ENCODE measurements at regions not wholly inside any gene's neighbourhood (a gene's known extent, or its start where the extent isn't known, plus 50 kb on each side); places are given as distances from the start of the nearest gene placed in this dataset.

DNA sequence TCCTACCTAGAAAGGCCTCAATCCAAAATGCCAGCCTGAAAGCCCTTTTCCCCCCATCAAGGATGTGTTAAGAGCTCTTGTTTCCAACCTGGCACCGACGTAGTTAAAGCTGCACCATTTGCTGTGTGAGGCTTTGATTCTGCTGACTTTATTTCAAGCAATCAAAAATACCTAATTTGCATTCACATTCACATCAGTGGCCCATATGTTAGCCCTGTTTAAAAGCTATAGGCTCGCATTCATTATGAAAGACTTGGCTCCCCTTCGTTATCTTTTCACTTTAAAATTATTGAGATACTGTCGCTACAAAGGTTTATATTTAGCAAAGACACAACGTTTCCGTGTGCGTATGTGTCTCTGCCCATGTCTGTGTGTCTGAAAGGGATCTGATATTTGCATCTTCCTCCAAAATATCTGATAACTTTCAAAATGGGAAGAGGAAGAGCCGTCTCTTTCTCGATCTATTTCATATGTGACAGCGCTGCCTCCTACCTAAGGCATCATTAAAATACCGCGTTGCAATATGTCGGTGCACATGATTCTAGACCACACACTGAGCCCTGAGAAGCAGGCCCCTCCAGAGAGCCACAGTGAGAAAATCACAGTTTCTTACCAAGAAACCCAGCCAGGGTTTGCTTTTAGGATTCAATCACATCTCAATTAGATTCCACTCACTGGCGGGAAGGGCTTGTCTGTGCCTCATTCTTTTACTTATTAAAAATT is 57.1 kb upstream of the ITPRID1 start:
- DNase-seq (ENCODE audit: low spot score): no peak

DNA sequence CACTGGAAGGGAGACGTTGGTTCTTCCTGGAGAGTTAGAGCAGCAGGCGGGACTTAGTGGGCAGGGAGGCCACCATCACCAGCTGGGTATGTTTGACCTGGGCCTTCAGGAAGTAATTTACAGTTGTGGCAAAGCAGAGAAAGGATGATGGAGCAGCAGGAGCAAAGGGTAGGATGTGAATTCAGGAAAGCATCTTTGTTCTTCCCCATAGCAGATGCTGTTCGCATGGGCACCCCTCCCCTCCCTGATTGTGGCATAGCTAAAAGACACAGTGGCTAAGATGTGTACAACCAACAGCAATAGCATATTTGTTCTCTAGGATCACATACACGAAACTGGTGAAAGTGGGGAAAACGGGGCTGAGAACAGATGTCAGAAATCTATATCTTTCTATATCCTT is 56.3 kb upstream of the ITPRID1 start:
- no peak for DNase-seq (ENCODE audit: low spot score)

DNA sequence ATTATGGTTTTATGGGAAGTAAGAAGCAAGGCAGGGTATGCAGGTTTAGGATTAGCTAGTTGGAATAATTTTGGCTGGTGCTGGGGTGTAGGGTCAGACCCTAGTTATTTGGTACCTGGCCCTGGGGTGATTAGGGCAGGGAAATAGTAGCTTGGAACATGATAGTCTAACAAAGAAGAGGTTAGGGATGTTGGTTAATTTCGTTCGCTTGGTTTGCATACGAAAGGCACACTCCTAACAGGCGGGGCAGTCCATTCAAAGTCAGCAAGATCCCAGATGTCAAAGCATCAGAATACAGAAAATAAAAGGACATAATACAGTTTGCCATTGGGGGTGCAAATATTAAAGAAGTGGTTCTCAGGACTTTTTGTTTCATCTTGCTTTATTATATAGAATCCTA is 55.7 kb upstream of the ITPRID1 start:
- DNase-seq (ENCODE audit: low spot score): no peak

DNA sequence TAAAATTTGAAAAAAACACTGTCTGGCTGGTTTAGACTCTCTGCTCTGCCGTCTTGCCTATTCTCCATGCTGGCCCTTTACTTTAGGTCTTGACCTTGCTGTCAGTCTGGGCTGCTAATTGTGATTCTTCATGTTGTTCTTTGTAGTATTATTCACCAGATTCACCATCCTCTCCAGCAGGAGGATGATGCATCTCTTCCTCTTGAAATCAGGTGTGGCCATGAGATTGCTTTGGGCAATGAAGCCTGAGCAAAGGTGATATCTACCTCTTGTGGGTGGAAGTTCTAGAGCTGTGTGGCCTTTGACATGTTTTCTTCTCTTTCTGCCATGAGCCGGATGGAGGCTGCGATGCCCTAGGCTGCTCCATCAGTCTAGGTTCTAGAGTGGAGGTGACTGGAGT is 51.3 kb upstream of the ITPRID1 start:
- no peak for DNase-seq (ENCODE audit: low spot score)

All from iPS-NIHi11 (cell line).